Neural cell (in vitro differentiated cells): ENCODE measurements at regions not wholly inside any gene's neighbourhood (a gene's known extent, or its start where the extent isn't known, plus 50 kb on each side); places are given as distances from the start of the nearest gene placed in this dataset.

Experiments used
- H2AFZ ChIP-seq: fragments of 200-600, 300-800 bp; sonication (generic), shearing (Covaris generic); 2 replicates; pipeline ENCODE4 v1.6.0; 2014; ENCODE audit warnings: low read depth, mild to moderate bottlenecking, antibody characterized with exemption, low read length, moderate library complexity
- H3F3A ChIP-seq: fragments of 200-600 bp; shearing (Covaris generic); 2 replicates; pipeline ENCODE4 v1.6.1; 2016; ENCODE audit warnings: mild to moderate bottlenecking, moderate library complexity, mixed read lengths, antibody characterized with exemption, low read length; ENCODE audit not compliant: insufficient read depth, poor library complexity, severe bottlenecking
- H3K27ac ChIP-seq: fragments of 200-600, 300-800 bp; sonication (generic), shearing (Covaris generic); 2 replicates; pipeline ENCODE4 v1.5.1; 2014; ENCODE audit warnings: mild to moderate bottlenecking, low read length, moderate library complexity
- H3K27me3 ChIP-seq: fragments of 300-800, 200-600 bp; sonication (generic), shearing (Covaris generic); 2 replicates; pipeline ENCODE4 v1.6.0; 2014; ENCODE audit warnings: mild to moderate bottlenecking, low read depth, low read length, moderate library complexity; ENCODE audit not compliant: insufficient read depth
- H3K36me3 ChIP-seq: fragments of 300-800, 200-600 bp; sonication (generic), shearing (Covaris generic); 2 replicates; pipeline ENCODE4 v1.5.1; 2014; ENCODE audit warnings: mild to moderate bottlenecking, antibody characterized with exemption, low read length, moderate library complexity; ENCODE audit not compliant: insufficient read depth
- H3K4me2 ChIP-seq: fragments of 300-800, 200-600 bp; sonication (generic), shearing (Covaris generic); 2 replicates; pipeline ENCODE4 v1.6.0; 2014; ENCODE audit warnings: mild to moderate bottlenecking, low read length
- H3K4me3 ChIP-seq: fragments of 300-800, 200-600 bp; sonication (generic), shearing (Covaris generic); 2 replicates; pipeline ENCODE4 v1.5.1; 2014; ENCODE audit warnings: mild to moderate bottlenecking, low read length, moderate library complexity
- H3K79me2 ChIP-seq: fragments of 200-600 bp; shearing (Covaris generic); replicated peaks from 2 replicates; pipeline ENCODE4 v1.6.0; 2014; ENCODE audit warnings: mild to moderate bottlenecking, low read length, moderate library complexity; ENCODE audit not compliant: insufficient read depth
- H3K9ac ChIP-seq: fragments of 300-800, 200-600 bp; sonication (generic), shearing (Covaris generic); 2 replicates; pipeline ENCODE4 v1.6.1; 2016; ENCODE audit warnings: mild to moderate bottlenecking, low read length, mixed read lengths
- H3K9me2 ChIP-seq: fragments of 200-600 bp; shearing (Covaris generic); 2 replicates; pipeline ENCODE4 v1.6.1; 2016; ENCODE audit warnings: mild to moderate bottlenecking, low read length, mixed read lengths; ENCODE audit not compliant: insufficient read depth
- H3K9me3 ChIP-seq: fragments of 200-600, 300-800 bp; sonication (generic), shearing (Covaris generic); 2 replicates; pipeline ENCODE4 v1.6.1; 2016; ENCODE audit warnings: mild to moderate bottlenecking, mixed run types, low read length, moderate library complexity, mixed read lengths
- H4K20me1 ChIP-seq: fragments of 200-600 bp; shearing (Covaris generic); 2 replicates; pipeline ENCODE4 v1.6.1; 2016; ENCODE audit warnings: mild to moderate bottlenecking, mixed run types; ENCODE audit not compliant: insufficient read depth
- EP300 ChIP-seq: fragments of 450-650 bp; conservative IDR thresholded peaks from 2 replicates; pipeline ENCODE4 v1.6.1; 2014; ENCODE audit warnings: antibody characterized with exemption, mild to moderate bottlenecking, moderate library complexity; ENCODE audit not compliant: poor library complexity, severe bottlenecking
- EZH2 ChIP-seq: fragments of 200-600, 300-800 bp; shearing (Covaris generic), sonication (generic); IDR thresholded peaks from 2 replicates; pipeline ENCODE4 v1.6.1; 2014; ENCODE audit warnings: antibody characterized with exemption, low read length, borderline replicate concordance, mild to moderate bottlenecking; ENCODE audit not compliant: insufficient read depth, poor library complexity, severe bottlenecking
- MXI1 ChIP-seq: fragments of 450-650 bp; conservative IDR thresholded peaks from 2 replicates; pipeline ENCODE4 v1.6.1; 2014; ENCODE audit warnings: antibody characterized with exemption, mild to moderate bottlenecking; ENCODE audit not compliant: poor library complexity, severe bottlenecking
- POLR2AphosphoS5 ChIP-seq: IDR thresholded peaks from 2 replicates; pipeline ENCODE4 v1.6.1; 2012
- RAD21 ChIP-seq: fragments of 450-650 bp; conservative IDR thresholded peaks from 2 replicates; pipeline ENCODE4 v1.6.1; 2014; ENCODE audit warnings: antibody characterized with exemption, mild to moderate bottlenecking, moderate library complexity
- SMC3 ChIP-seq: fragments of 450-650 bp; conservative IDR thresholded peaks from 2 replicates; pipeline ENCODE4 v1.6.1; 2014; ENCODE audit warnings: antibody characterized with exemption, mild to moderate bottlenecking, moderate library complexity; ENCODE audit not compliant: poor library complexity
- TF ChIP-seq, protein P1 (sequence below): fragments of 450-650 bp; IDR thresholded peaks from 2 replicates; pipeline ENCODE4 v1.5.1; 2014; ENCODE audit warnings: antibody characterized with exemption, mild to moderate bottlenecking, moderate library complexity; ENCODE audit not compliant: poor library complexity, severe bottlenecking
- TF ChIP-seq, protein P2 (sequence below): IDR thresholded peaks from 2 replicates; pipeline ENCODE4 v1.6.1; 2012; ENCODE audit warnings: borderline replicate concordance

DNA sequence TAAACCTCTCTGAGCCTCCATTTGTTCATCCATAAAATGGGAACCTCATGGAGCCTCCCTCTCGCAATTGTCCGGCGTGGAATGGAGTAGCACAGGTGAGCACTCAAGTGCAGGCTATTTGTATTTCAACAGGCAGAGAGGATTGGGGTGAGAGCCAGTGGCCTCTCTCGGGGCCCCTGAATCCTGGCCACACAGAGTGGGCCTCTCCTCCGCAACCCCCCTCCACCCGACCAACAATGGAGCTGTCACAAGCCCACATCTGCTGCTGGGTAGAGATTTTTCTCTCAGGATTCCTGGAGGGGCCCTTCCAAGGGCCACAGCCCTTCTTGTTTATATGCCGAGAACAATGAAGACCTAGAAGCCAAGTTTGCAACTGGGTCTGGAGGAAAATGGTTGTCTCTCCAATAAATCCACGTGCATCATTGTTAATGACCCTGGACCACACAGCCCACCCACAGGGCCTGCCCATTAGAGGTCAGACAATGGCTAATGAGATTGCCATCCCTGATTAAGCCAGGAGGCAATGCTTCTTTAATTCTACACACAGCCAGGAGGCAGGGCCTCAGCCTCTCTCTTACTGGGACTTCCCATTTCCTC, 233.0 kb downstream of the ANKRD60 start:
- TF ChIP-seq EP300 = no peak
- no peak for TF ChIP-seq SMC3
- no peak for TF ChIP-seq POLR2AphosphoS5
- TF ChIP-seq, protein P1, sequence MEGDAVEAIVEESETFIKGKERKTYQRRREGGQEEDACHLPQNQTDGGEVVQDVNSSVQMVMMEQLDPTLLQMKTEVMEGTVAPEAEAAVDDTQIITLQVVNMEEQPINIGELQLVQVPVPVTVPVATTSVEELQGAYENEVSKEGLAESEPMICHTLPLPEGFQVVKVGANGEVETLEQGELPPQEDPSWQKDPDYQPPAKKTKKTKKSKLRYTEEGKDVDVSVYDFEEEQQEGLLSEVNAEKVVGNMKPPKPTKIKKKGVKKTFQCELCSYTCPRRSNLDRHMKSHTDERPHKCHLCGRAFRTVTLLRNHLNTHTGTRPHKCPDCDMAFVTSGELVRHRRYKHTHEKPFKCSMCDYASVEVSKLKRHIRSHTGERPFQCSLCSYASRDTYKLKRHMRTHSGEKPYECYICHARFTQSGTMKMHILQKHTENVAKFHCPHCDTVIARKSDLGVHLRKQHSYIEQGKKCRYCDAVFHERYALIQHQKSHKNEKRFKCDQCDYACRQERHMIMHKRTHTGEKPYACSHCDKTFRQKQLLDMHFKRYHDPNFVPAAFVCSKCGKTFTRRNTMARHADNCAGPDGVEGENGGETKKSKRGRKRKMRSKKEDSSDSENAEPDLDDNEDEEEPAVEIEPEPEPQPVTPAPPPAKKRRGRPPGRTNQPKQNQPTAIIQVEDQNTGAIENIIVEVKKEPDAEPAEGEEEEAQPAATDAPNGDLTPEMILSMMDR = no peak
- no peak for TF ChIP-seq MXI1
- TF ChIP-seq, protein P2, sequence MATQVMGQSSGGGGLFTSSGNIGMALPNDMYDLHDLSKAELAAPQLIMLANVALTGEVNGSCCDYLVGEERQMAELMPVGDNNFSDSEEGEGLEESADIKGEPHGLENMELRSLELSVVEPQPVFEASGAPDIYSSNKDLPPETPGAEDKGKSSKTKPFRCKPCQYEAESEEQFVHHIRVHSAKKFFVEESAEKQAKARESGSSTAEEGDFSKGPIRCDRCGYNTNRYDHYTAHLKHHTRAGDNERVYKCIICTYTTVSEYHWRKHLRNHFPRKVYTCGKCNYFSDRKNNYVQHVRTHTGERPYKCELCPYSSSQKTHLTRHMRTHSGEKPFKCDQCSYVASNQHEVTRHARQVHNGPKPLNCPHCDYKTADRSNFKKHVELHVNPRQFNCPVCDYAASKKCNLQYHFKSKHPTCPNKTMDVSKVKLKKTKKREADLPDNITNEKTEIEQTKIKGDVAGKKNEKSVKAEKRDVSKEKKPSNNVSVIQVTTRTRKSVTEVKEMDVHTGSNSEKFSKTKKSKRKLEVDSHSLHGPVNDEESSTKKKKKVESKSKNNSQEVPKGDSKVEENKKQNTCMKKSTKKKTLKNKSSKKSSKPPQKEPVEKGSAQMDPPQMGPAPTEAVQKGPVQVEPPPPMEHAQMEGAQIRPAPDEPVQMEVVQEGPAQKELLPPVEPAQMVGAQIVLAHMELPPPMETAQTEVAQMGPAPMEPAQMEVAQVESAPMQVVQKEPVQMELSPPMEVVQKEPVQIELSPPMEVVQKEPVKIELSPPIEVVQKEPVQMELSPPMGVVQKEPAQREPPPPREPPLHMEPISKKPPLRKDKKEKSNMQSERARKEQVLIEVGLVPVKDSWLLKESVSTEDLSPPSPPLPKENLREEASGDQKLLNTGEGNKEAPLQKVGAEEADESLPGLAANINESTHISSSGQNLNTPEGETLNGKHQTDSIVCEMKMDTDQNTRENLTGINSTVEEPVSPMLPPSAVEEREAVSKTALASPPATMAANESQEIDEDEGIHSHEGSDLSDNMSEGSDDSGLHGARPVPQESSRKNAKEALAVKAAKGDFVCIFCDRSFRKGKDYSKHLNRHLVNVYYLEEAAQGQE = no peak
- no peak for TF ChIP-seq RAD21
- no peak for TF ChIP-seq EZH2

GRCh38 chr20:57993716-57994431, 234.6 kb downstream of the ANKRD60 start:
- Histone ChIP-seq H3K79me2 (no peaks in the 10 kb centered on the region), H4K20me1 (no peaks in the 10 kb centered on the region), H3K4me3 (peak overlapping the region; percentile 1), H3K4me2 (no peak overlapping the region), H3K36me3 (no peaks in the 10 kb centered on the region), H3K27ac (peak overlapping the region; percentile 55), H3K27me3 (no peaks in the 10 kb centered on the region), H3K9me2 (no peaks in the 10 kb centered on the region), H2AFZ (no peak overlapping the region), H3F3A (no peaks in the 10 kb centered on the region), H3K9ac (no peak overlapping the region), H3K9me3 (no peaks in the 10 kb centered on the region)
- TF ChIP-seq EP300 (peak; percentile 17), RAD21 (no peak)

More for the DNA sequence above, 233.0 kb downstream of the ANKRD60 start:
- Histone ChIP-seq H3K79me2 (no peaks in the 10 kb centered on the region), H3K27me3 (no peaks in the 10 kb centered on the region), H2AFZ (no peak overlapping the region), H3K9ac (no peak overlapping the region), H3K36me3 (no peaks in the 10 kb centered on the region), H3K4me3 (no peak overlapping the region), H3K27ac (no peak overlapping the region), H3K9me2 (no peaks in the 10 kb centered on the region), H4K20me1 (no peaks in the 10 kb centered on the region), H3F3A (no peaks in the 10 kb centered on the region), H3K4me2 (no peak overlapping the region), H3K9me3 (no peaks in the 10 kb centered on the region)
